ENCODE measurements at regions not wholly inside any gene's neighbourhood (a gene's known extent, or its start where the extent isn't known, plus 50 kb on each side); places are given as distances from the start of the nearest gene placed in this dataset.
A peak's percentile ranks its signal among the peaks of the same experiment; 100 is the strongest.

DNA sequence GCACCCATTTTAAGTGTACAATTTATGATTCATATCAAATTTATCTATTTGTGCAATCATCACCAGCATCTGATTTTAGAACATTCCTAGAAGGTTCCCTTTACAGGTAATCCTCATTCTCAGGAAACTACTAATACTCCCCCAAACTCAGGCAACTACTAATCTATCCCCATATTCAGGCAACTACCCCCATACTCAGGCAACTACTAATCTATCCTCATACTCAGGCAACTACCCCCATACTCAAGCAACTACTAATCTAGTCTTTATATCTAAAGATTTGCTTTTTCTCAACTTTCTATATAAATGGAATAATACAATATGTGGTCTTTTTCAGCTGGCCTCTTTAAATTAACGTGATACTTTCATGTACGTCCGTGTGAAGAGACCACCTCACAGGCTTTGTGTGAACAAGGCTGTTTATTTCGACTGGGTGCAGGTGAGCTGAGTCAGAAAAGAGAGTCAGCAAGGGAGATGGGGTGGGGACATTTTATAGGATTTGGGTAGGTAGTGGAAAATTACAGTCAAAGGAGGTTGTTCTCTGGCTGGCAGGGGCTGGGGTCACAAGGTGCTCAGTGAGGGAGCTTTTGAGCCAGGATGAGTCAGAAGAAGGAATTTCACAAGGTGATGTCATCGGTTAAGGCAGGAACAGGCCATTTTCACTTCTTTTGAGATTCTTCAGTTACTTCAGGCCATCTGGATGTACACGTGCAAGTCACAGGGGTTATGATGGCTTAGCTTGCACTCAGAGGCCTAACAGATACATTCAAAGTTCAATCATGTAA lies 1444.5 kb upstream of the CADM2 start:
- H2AK5ac ChIP-seq (ENCODE audit: low read length): no peak overlapping the region
- no CpG with 5 or more reads among the region's 6 CpGs for WGBS (ENCODE audit: extremely low coverage, insufficient coverage, low lambda C conversion rate)
- no peak overlapping the region for H2BK120ac ChIP-seq (ENCODE audit: low read depth, low read length)
- H3K4ac ChIP-seq (ENCODE audit: low read depth, low read length): no peak overlapping the region
- H3K4me3 ChIP-seq (ENCODE audit: low read length): no peak overlapping the region
- no peak overlapping the region for H4K8ac ChIP-seq (ENCODE audit: low read depth, low read length)
- H3K56ac ChIP-seq (ENCODE audit: low read length): no peak overlapping the region
- no peaks in the 10 kb centered on the region for H3K4me1 ChIP-seq (ENCODE audit: control insufficient read depth, low read depth, low read length)
- no peaks in the 10 kb centered on the region for H3K36me3 ChIP-seq (ENCODE audit: control insufficient read depth, insufficient read depth, low read length)
- no peak overlapping the region for H3K9ac ChIP-seq (ENCODE audit: low read length)
- H2BK15ac ChIP-seq (replicated peaks; ENCODE audit: low read depth): no peak overlapping the region
- no peaks in the 10 kb centered on the region for H3K79me2 ChIP-seq (ENCODE audit: control insufficient read depth, insufficient read depth, low read length)
- no peak overlapping the region for H3K4me2 ChIP-seq (ENCODE audit: low read length)
- no peak overlapping the region for H2BK5ac ChIP-seq (ENCODE audit: low read length)
- DNase-seq: peak; percentile 96
- H3K18ac ChIP-seq (ENCODE audit: low read length): no peak overlapping the region
- no peak overlapping the region for H4K5ac ChIP-seq (ENCODE audit: low read length)
- no peaks in the 10 kb centered on the region for H3K79me1 ChIP-seq (ENCODE audit: low read length)
- peak overlapping the region; percentile 55 for H3K27ac ChIP-seq (ENCODE audit: low read depth, low read length)
- no peak overlapping the region for H3K23ac ChIP-seq (ENCODE audit: low read length)
- no peaks in the 10 kb centered on the region for H3K27me3 ChIP-seq (ENCODE audit: insufficient read depth, low read length, poor library complexity)

GRCh38 chr3:83515123-83515522 lies 1443.7 kb upstream of the CADM2 start:
- Histone ChIP-seq H3K56ac (ENCODE audit: low read length) (no peak overlapping the region), H2BK120ac (ENCODE audit: low read depth, low read length) (no peak overlapping the region), H3K36me3 (ENCODE audit: control insufficient read depth, insufficient read depth, low read length) (no peaks in the 10 kb centered on the region), H2BK15ac (replicated peaks; ENCODE audit: low read depth) (no peak overlapping the region), H3K23ac (ENCODE audit: low read length) (no peak overlapping the region), H4K8ac (ENCODE audit: low read depth, low read length) (no peak overlapping the region), H4K5ac (ENCODE audit: low read length) (no peak overlapping the region), H3K27ac (ENCODE audit: low read depth, low read length) (peak overlapping the region; percentile 55), H3K4me2 (ENCODE audit: low read length) (no peak overlapping the region), H2BK5ac (ENCODE audit: low read length) (no peak overlapping the region), H3K79me1 (ENCODE audit: low read length) (no peaks in the 10 kb centered on the region), H3K79me2 (ENCODE audit: control insufficient read depth, insufficient read depth, low read length) (no peaks in the 10 kb centered on the region), H3K4me3 (ENCODE audit: low read length) (no peak overlapping the region), H3K27me3 (ENCODE audit: insufficient read depth, low read length, poor library complexity) (no peaks in the 10 kb centered on the region), H3K4me1 (ENCODE audit: control insufficient read depth, low read depth, low read length) (no peaks in the 10 kb centered on the region), H3K9ac (ENCODE audit: low read length) (no peak overlapping the region), H3K4ac (ENCODE audit: low read depth, low read length) (peak overlapping the region; percentile 70), H3K18ac (ENCODE audit: low read length) (no peak overlapping the region), H2AK5ac (ENCODE audit: low read length) (no peak overlapping the region)
- no peak for DNase-seq
- no CpG with 5 or more reads among the region's 18 CpGs for whole genome bisulfite sequencing (ENCODE audit: extremely low coverage, insufficient coverage, low lambda C conversion rate)

- peak; percentile 88 for DNase-seq
- H4K5ac ChIP-seq (ENCODE audit: low read length): no peak overlapping the region
- no peaks in the 10 kb centered on the region for H3K27me3 ChIP-seq (ENCODE audit: insufficient read depth, low read length, poor library complexity)
- H3K79me1 ChIP-seq (ENCODE audit: low read length): no peaks in the 10 kb centered on the region
- no peak overlapping the region for H3K4me3 ChIP-seq (ENCODE audit: low read length)
- no peak overlapping the region for H3K56ac ChIP-seq (ENCODE audit: low read length)
- no peak overlapping the region for H3K27ac ChIP-seq (ENCODE audit: low read depth, low read length)
- no peaks in the 10 kb centered on the region for H3K36me3 ChIP-seq (ENCODE audit: control insufficient read depth, insufficient read depth, low read length)
- no peak overlapping the region for H3K23ac ChIP-seq (ENCODE audit: low read length)
- no peak overlapping the region for H3K9ac ChIP-seq (ENCODE audit: low read length)
- no peak overlapping the region for H2BK15ac ChIP-seq (replicated peaks; ENCODE audit: low read depth)
- no peak overlapping the region for H2BK5ac ChIP-seq (ENCODE audit: low read length)
- H3K4ac ChIP-seq (ENCODE audit: low read depth, low read length): no peak overlapping the region
- no peak overlapping the region for H2BK120ac ChIP-seq (ENCODE audit: low read depth, low read length)
- no peak overlapping the region for H3K18ac ChIP-seq (ENCODE audit: low read length)
- H3K4me2 ChIP-seq (ENCODE audit: low read length): no peak overlapping the region
- no peaks in the 10 kb centered on the region for H3K4me1 ChIP-seq (ENCODE audit: control insufficient read depth, low read depth, low read length)
- H2AK5ac ChIP-seq (ENCODE audit: low read length): no peak overlapping the region
- no CpG with 5 or more reads among the region's 7 CpGs for WGBS (ENCODE audit: extremely low coverage, insufficient coverage, low lambda C conversion rate)
- H3K79me2 ChIP-seq (ENCODE audit: control insufficient read depth, insufficient read depth, low read length): no peaks in the 10 kb centered on the region
- no peak overlapping the region for H4K8ac ChIP-seq (ENCODE audit: low read depth, low read length)
These were observed 1435.2 kb upstream of the CADM2 start for GRCh38 chr3:83523470-83524073.

GRCh38 chr3:83524901-83525300 lies 1433.9 kb upstream of the CADM2 start:
- DNase-seq: no peak
- no peak overlapping the region for H3K18ac ChIP-seq (ENCODE audit: low read length)

DNA sequence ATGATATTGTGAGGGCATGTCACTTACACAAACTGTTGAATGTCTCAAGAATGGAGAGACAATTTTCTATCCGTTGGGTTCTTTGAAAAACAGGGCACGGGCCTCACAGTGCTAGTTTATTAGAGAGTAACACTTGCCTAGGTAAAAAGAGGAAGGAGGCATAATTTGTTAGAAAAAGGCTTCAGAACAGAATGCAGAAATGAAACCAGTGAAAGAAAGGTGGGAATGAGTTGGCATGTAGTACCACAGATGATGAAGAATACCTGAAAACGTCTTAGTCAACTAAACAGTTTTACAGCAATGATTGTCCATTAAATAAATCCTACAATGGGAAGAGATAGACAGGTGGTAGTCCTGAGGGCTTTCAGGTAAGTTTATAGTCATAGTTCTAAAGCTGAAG lies 1399.7 kb upstream of the CADM2 start:
- Histone ChIP-seq H3K79me1 (ENCODE audit: low read length) (no peaks in the 10 kb centered on the region), H3K79me2 (ENCODE audit: control insufficient read depth, insufficient read depth, low read length) (no peaks in the 10 kb centered on the region), H3K9ac (ENCODE audit: low read length) (no peak overlapping the region), H3K4ac (ENCODE audit: low read depth, low read length) (no peak overlapping the region), H2AK5ac (ENCODE audit: low read length) (no peak overlapping the region), H3K56ac (ENCODE audit: low read length) (no peak overlapping the region), H4K8ac (ENCODE audit: low read depth, low read length) (no peak overlapping the region), H3K4me1 (ENCODE audit: control insufficient read depth, low read depth, low read length) (no peaks in the 10 kb centered on the region), H3K27ac (ENCODE audit: low read depth, low read length) (no peak overlapping the region), H3K27me3 (ENCODE audit: insufficient read depth, low read length, poor library complexity) (no peaks in the 10 kb centered on the region), H3K4me2 (ENCODE audit: low read length) (no peak overlapping the region), H2BK120ac (ENCODE audit: low read depth, low read length) (no peak overlapping the region), H3K36me3 (ENCODE audit: control insufficient read depth, insufficient read depth, low read length) (no peaks in the 10 kb centered on the region), H2BK5ac (ENCODE audit: low read length) (no peak overlapping the region), H3K23ac (ENCODE audit: low read length) (no peak overlapping the region), H4K5ac (ENCODE audit: low read length) (no peak overlapping the region), H3K4me3 (ENCODE audit: low read length) (no peak overlapping the region), H2BK15ac (replicated peaks; ENCODE audit: low read depth) (no peak overlapping the region), H3K18ac (ENCODE audit: low read length) (no peak overlapping the region)
- DNase-seq: no peak
- no CpG with 5 or more reads among the region's 3 CpGs for WGBS (ENCODE audit: extremely low coverage, insufficient coverage, low lambda C conversion rate)

More at GRCh38 chr3:83524901-83525300, 1433.9 kb upstream of the CADM2 start:
- Histone ChIP-seq H4K5ac (ENCODE audit: low read length) (no peak overlapping the region), H2BK15ac (replicated peaks; ENCODE audit: low read depth) (no peak overlapping the region), H3K27me3 (ENCODE audit: insufficient read depth, low read length, poor library complexity) (no peaks in the 10 kb centered on the region), H2AK5ac (ENCODE audit: low read length) (no peak overlapping the region), H3K4me2 (ENCODE audit: low read length) (no peak overlapping the region), H3K79me1 (ENCODE audit: low read length) (no peaks in the 10 kb centered on the region), H3K9ac (ENCODE audit: low read length) (no peak overlapping the region), H4K8ac (ENCODE audit: low read depth, low read length) (no peak overlapping the region), H3K79me2 (ENCODE audit: control insufficient read depth, insufficient read depth, low read length) (no peaks in the 10 kb centered on the region), H3K4me1 (ENCODE audit: control insufficient read depth, low read depth, low read length) (no peaks in the 10 kb centered on the region), H3K4ac (ENCODE audit: low read depth, low read length) (no peak overlapping the region), H3K36me3 (ENCODE audit: control insufficient read depth, insufficient read depth, low read length) (no peaks in the 10 kb centered on the region), H3K4me3 (ENCODE audit: low read length) (no peak overlapping the region), H3K23ac (ENCODE audit: low read length) (no peak overlapping the region), H2BK120ac (ENCODE audit: low read depth, low read length) (no peak overlapping the region), H3K27ac (ENCODE audit: low read depth, low read length) (no peak overlapping the region), H3K56ac (ENCODE audit: low read length) (no peak overlapping the region), H2BK5ac (ENCODE audit: low read length) (no peak overlapping the region)
- no CpG with 5 or more reads among the region's 5 CpGs for WGBS (ENCODE audit: extremely low coverage, insufficient coverage, low lambda C conversion rate)

Data from mesendoderm (in vitro differentiated cells).